Activated T-cell treated with anti-CD3 and anti-CD28 coated beads, Interleukin-2, amount 50 U/mL, for 4 hours (primary cell): ENCODE measurements at regions not wholly inside any gene's neighbourhood (a gene's known extent, or its start where the extent isn't known, plus 50 kb on each side); places are given as distances from the start of the nearest gene placed in this dataset.

ENCODE experiments used
- ATAC-seq, 2 donors: fragments of 200-7000 bp; cut with Tn5 transposase; one replicate each; pipeline ENCODE4 v1.10.0; 2021
- DNase-seq: peaks from one replicate; pipeline ENCODE4 v3.0.0-alpha.2; 2020
- H3K27me3 Mint-ChIP-seq: one replicate; pipeline ENCODE4 v1.8.0; 2021; ENCODE audit warnings: low read depth, mixed read lengths
- H3K36me3 Mint-ChIP-seq: one replicate; pipeline ENCODE4 v1.8.0; 2022; ENCODE audit warnings: mixed read lengths; ENCODE audit not compliant: insufficient read depth
- H3K4me1 Mint-ChIP-seq: one replicate; pipeline ENCODE4 v1.8.0; 2021; ENCODE audit warnings: low read depth, mixed read lengths
- H3K4me3 Mint-ChIP-seq: one replicate; pipeline ENCODE4 v1.8.0; 2021; ENCODE audit warnings: mild to moderate bottlenecking, moderate library complexity, mixed read lengths
- H3K9me3 Mint-ChIP-seq: one replicate; pipeline ENCODE4 v1.8.0; 2021; ENCODE audit warnings: mixed read lengths

DNA sequence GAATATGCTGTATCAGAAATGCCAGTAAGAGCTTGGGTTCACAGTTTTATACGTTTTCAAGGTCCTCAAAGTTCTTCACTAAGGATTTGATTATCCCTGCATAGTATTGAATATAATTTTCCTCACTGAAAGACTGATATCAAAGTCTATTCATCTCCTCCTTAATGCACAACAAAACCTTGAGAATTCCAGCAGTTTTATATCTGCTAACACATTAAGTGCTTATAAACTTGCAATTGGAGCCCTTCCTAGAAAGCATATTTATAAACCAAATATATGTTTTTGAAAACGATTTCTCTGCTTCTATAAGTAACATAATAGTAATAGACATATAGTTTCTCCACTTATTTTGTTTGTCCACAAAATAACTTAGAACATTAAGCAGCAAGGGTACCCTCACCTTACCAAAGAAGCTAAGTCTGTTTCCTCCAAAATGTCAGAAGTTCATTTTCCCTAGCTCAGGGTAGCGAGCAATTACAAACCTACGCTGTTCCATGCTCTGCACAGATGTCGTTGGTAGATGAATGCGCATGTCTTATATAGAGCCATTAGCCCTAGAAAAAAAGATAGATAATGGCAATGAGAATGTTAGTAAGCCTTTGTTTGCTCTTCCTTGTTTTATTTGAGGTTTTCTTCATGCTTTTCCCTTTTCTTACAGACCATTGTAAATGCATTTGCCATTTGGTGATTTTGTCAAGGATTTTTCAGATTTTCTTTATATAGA lies 213.2 kb downstream of the RBM43 start:
- Mint-ChIP-seq H3K27me3 (no peaks in the 10 kb centered on the region), H3K4me3 (no peak overlapping the region), H3K9me3 (no peaks in the 10 kb centered on the region), H3K36me3 (no peaks in the 10 kb centered on the region), H3K4me1 (no peaks in the 10 kb centered on the region)
- ATAC-seq: no peak
- no peak for DNase-seq

DNA sequence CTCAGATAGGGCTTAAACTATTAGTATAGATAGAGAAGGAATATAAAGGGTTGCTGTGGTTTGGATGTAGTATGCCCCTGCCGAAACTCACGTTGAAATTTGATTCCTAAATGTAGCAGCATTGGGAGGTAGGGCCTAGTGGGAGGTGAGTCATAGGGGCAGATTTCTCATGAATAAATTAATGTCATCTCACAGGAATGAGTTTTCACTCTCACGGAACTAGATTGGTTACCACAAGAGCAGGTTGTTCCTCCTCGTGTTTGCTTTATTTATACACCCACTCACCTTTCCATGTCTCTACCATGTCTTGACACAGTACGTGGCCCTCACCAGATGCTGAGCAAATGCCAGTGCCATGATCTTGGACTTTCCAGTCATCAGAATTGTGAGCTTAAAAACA lies 218.2 kb downstream of the RBM43 start:
- H3K4me1 Mint-ChIP-seq: no peaks in the 10 kb centered on the region
- H3K4me3 Mint-ChIP-seq: no peak overlapping the region
- no peak for DNase-seq
- H3K36me3 Mint-ChIP-seq: no peaks in the 10 kb centered on the region
- ATAC-seq: no peak
- H3K27me3 Mint-ChIP-seq: peaks cover under 1% of the 10 kb centered on the region
- no peaks in the 10 kb centered on the region for H3K9me3 Mint-ChIP-seq

DNA sequence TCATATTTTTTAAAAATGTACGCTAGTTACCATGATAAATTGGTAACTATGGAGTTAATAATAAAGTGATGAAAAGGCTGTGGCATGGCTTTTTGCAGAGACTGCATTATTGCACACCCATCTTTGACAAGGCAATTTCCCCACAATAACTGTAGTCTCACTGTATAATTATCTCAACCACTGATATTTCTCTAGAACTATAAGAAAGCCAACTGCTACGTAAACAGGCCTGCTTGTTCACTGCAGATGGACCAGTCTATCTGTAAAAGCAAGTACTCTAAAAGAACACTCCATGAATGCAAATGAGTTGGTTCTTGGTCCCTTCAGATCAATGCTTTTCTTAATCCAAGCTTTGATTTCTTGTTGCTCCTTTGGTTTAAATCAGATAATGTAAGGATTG lies 218.7 kb downstream of the RBM43 start:
- no peaks in the 10 kb centered on the region for H3K9me3 Mint-ChIP-seq
- ATAC-seq (no peak), DNase-seq (no peak)
- no peak overlapping the region for H3K4me3 Mint-ChIP-seq
- no peaks in the 10 kb centered on the region for H3K36me3 Mint-ChIP-seq
- peaks cover 4% of the 10 kb centered on the region for H3K27me3 Mint-ChIP-seq
- no peaks in the 10 kb centered on the region for H3K4me1 Mint-ChIP-seq

DNA sequence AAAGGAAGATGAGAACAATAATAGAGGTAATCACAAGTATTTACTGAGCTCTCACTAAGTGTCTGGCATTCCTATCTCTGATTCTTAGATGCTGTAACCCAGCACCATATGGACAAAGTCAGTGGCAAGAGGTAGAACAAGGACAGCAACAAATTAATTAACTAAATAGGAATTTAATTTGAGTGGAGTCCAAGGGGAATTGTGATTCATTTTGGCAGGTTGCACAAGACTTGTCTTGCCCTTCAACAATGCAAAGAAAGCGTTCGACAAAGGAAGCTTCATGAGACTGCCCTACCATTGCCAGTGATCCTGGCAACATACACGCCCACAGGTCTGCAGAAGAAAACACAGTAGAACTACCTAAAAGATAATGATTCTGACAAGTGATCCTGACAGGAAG lies 221.6 kb downstream of the RBM43 start:
- Mint-ChIP-seq H3K36me3 (no peaks in the 10 kb centered on the region), H3K4me1 (no peaks in the 10 kb centered on the region), H3K27me3 (peaks cover 10% of the 10 kb centered on the region), H3K9me3 (no peaks in the 10 kb centered on the region), H3K4me3 (no peak overlapping the region)
- ATAC-seq: no peak
- no peak for DNase-seq

DNA sequence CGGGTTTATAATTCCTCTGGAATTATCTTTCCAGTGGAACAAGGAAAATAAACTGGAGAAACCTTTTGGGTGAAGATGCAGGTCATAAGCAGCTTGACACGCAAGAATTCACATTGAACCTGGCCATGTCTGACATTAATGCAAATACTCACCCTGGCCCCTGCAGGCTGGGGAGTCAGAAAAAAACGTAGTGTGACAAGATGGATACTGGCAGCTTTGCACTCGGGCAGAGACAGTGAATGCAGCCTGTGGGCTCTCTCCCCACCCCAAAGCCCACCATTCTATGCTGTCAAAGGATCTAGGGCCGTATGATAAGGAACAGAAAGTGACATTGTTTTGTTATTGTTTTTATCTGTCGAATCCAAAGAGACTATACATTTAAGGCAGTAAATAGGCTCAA lies 223.1 kb downstream of the RBM43 start:
- H3K27me3 Mint-ChIP-seq: peaks cover 10% of the 10 kb centered on the region

DNA sequence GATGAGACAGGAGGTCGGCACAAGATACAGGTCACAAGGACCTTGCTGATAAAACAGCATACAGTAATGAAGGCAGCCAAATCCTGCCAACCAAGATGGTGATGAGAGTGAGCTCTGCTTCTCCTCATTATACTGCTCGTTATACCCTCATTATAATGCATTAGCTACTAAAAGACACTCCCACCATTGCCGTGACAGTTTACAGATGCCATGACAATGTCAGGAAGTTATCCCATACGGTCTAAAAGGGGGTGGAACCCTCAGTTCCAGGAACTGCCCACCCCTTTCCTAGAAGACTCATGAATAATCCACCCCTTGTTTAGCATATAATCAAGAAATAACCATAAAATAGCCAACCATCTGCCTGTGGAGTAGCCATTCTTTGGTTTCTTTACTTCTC lies 224.2 kb downstream of the RBM43 start:
- Mint-ChIP-seq H3K36me3 (no peaks in the 10 kb centered on the region), H3K4me3 (no peak overlapping the region), H3K4me1 (no peaks in the 10 kb centered on the region), H3K27me3 (peaks cover 15% of the 10 kb centered on the region), H3K9me3 (no peaks in the 10 kb centered on the region)
- ATAC-seq (no peak), DNase-seq (no peak)

More for the DNA sequence above, 223.1 kb downstream of the RBM43 start:
- Mint-ChIP-seq H3K4me1 (no peaks in the 10 kb centered on the region), H3K4me3 (no peak overlapping the region), H3K36me3 (no peaks in the 10 kb centered on the region), H3K9me3 (no peaks in the 10 kb centered on the region)
- no peak for DNase-seq
- no peak for ATAC-seq

DNA sequence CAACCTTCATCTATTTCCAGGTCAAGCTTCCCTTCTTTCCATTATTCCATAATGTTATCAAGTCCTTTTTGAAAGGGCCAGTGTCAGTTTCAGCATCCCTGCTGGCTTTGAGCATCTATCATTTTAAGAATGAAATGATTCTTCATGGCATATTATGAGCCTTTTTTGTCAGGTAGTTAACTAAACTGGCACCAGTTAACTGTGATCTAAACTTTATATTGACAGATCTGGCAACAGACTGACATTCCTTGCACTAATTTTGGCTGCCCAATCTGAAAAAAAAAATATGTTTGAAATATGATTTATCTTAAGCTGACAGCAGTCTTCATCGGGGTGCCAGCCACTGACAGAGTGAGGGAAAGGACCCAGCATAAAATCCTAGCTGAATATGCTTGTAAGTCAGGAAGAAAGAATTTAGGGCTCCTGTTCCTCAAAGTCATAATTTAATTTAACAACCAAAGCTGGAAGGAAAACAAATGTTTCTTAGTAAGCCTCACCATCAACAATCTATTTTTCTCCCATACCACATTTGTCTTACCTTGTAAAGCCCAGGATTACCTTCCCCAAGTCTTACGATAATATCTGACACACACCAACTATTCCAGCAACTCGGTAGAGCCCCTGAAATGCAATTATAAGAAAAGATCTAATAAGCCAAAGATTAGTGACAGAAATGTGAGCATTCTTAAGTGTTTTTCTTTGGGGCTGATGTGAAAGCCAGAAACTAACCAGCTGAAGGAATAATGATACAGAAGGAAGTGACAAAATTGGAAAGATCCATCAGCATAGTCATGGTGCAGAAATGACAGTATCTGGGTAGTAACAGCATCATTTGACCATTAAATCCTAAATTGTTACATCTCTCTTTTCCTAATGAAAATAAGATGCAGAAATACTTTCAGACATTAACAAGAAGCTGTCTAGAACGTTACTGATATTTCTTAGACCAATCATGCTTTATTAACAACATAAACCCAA lies 228.1 kb downstream of the RBM43 start:
- no peak for ATAC-seq
- no peaks in the 10 kb centered on the region for H3K9me3 Mint-ChIP-seq
- H3K4me1 Mint-ChIP-seq: peaks cover 5% of the 10 kb centered on the region
- no peaks in the 10 kb centered on the region for H3K36me3 Mint-ChIP-seq
- H3K4me3 Mint-ChIP-seq: no peak overlapping the region
- H3K27me3 Mint-ChIP-seq: peaks cover 15% of the 10 kb centered on the region
- DNase-seq: no peak

DNA sequence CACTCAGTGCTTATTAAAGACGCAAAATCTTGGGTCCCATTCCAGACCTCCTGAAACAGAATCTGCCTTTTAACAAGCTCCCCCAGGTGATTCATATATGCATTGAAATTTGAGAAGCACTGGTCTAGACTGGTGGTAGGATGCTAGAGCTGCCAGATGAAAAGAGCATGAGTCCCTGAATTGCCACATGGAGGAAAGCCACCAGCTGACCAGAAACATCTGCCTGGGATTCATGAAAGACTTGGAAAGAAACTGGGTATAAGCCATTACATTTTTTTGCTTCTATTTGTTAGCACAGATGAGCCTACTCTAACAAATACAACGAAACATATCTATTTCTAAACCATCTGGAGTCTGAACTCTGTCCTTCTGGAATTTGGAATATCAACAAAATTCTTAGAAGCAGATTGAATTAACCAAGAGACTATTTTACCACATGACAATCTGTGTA lies 228.9 kb downstream of the RBM43 start:
- H3K9me3 Mint-ChIP-seq: no peaks in the 10 kb centered on the region
- no peak overlapping the region for H3K4me3 Mint-ChIP-seq
- peaks cover 5% of the 10 kb centered on the region for H3K4me1 Mint-ChIP-seq
- DNase-seq (no peak), ATAC-seq (no peak)
- H3K27me3 Mint-ChIP-seq: peaks cover 11% of the 10 kb centered on the region
- H3K36me3 Mint-ChIP-seq: no peaks in the 10 kb centered on the region

DNA sequence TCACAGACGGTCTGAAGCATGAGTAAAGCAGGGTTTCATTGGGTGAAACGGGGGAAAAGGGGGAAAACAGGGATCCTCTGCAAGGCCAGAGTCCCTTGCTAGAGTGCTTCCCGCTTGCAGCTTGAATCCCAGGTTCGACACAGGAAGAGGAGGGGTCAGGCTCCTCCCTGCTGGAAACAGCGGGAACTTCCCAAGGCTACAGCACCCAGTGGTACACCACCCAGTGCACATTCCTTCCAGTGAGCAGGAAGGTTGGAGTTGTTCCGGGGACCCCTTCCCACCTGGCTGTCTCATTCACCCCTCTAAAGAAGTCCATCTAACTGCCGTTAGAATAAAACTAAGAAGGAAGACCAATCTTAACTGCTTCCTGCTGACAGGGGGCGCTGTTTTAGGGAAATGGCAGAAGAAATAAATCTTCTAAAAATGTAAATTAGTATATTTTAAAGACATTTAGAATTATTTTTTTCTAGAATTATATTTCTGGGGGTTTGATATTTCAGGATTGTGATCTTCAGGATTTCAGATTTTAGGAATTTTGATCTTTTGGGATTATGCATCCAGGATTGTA lies 230.9 kb downstream of the RBM43 start:
- H3K9me3 Mint-ChIP-seq: no peaks in the 10 kb centered on the region
- no peak for DNase-seq
- H3K36me3 Mint-ChIP-seq: no peaks in the 10 kb centered on the region
- H3K4me3 Mint-ChIP-seq: no peak overlapping the region
- ATAC-seq: no peak
- H3K4me1 Mint-ChIP-seq: peaks cover 5% of the 10 kb centered on the region
- peaks cover 5% of the 10 kb centered on the region for H3K27me3 Mint-ChIP-seq

DNA sequence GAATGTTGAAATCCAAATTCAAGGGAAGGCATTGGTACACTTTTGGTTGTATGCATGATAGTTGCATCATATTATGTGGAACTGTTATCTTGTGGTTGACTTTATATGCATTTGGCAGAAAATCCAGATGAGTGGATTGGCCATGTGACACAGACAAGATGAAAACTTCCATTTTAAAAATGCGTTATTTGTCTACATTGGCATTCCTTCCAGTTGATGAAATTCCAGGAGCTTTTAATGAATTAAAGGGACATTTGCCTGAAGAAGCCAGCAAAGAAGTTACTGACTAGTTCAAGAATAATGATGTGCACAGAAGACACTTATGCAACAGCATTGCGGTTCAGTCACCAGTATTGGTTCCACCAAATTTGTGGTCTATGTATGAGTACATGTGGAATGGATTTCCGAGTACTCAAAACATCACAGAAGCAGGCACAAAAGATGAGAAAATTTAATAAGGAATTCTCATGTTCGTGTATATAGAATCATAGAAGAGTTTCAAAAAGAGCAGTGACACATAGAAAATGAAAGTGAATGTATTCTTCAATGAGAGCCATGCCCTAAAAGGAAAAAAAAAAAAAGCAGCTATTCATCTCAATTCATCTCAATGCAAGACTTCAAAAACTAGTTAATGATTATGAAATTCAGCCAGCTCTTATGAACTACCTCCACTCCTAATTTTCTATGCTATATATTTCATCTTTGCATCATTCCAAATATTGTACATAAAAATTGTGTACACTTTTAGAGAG lies 232.1 kb downstream of the RBM43 start:
- peak in 1 of 2 donors; percentile 14 for ATAC-seq
- no peaks in the 10 kb centered on the region for H3K36me3 Mint-ChIP-seq
- H3K4me1 Mint-ChIP-seq: peaks cover 5% of the 10 kb centered on the region
- H3K4me3 Mint-ChIP-seq: no peak overlapping the region
- peaks cover 5% of the 10 kb centered on the region for H3K27me3 Mint-ChIP-seq
- H3K9me3 Mint-ChIP-seq: no peaks in the 10 kb centered on the region
- no peak for DNase-seq

DNA sequence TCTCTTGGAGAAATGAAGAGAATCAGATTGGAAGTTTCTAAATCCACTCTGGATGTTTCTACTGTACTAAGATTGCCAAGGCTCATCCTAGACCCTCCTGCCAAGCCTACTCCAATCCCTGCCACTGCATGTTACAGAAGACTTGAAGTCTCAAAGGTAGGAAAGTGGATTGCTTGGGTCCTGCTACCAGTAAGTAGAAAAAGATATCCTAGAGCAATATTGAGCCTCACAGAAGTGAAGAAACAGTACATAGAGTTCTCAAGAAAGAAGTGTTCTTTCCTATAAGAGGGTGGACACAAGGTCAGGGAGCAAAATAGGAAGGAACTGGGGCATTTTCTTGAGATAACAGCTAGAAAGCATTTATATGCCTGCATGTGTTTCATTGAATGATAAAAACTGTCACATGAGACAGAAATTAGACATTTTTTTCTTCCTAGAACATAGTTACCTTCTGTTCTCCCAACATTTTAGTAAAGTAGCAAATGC lies 232.9 kb downstream of the RBM43 start:
- no peak for DNase-seq
- Mint-ChIP-seq H3K4me3 (no peak overlapping the region), H3K9me3 (no peaks in the 10 kb centered on the region), H3K4me1 (peaks cover 5% of the 10 kb centered on the region), H3K27me3 (peaks cover 5% of the 10 kb centered on the region), H3K36me3 (no peaks in the 10 kb centered on the region)
- no peak for ATAC-seq

DNA sequence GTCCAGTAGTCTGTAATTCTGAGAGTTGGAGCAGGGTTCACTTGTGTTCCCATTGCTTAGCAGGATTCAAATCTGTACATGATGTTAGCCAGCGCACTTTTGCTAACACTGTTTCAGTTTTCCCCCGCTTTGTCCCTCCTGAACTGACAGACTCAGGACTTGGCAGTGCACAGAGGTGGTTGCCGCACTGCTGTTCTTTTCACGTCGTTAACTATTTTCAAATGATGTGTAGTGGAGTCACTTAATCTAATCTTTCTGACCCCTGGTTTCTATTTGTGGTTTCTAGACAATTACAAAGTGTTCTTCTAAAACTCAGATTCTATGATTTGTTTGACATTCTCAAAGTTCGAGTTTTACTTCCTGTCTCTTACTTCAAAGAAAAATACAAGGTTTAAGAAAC lies 234.5 kb downstream of the RBM43 start:
- no peak for ATAC-seq
- H3K36me3 Mint-ChIP-seq: no peaks in the 10 kb centered on the region
- H3K9me3 Mint-ChIP-seq: no peaks in the 10 kb centered on the region
- H3K27me3 Mint-ChIP-seq: peaks cover 4% of the 10 kb centered on the region
- H3K4me3 Mint-ChIP-seq: no peak overlapping the region
- DNase-seq: no peak
- peaks cover 5% of the 10 kb centered on the region for H3K4me1 Mint-ChIP-seq

DNA sequence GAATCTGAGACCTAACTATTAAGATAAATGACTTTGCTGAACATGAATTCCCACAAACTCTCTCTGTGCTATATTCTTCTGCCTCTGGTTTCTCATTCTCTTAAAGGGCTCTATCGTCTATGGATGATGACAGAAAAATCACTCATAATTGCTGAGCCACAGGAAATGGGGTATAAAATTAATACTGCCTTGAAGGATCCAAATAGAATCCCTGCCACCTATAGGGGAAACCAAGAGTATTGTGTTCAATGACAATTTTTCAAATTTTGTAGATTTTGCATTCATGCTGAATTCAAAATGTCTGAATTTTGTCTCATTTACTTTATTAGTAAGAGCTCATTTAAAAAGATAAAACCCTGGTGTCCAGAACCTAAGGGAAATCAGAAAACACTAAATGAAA lies 235.8 kb downstream of the RBM43 start:
- no peaks in the 10 kb centered on the region for H3K36me3 Mint-ChIP-seq
- no peaks in the 10 kb centered on the region for H3K9me3 Mint-ChIP-seq
- H3K4me3 Mint-ChIP-seq: no peak overlapping the region
- H3K27me3 Mint-ChIP-seq: peaks cover 4% of the 10 kb centered on the region
- H3K4me1 Mint-ChIP-seq: peaks cover 3% of the 10 kb centered on the region
- no peak for ATAC-seq
- DNase-seq: no peak

DNA sequence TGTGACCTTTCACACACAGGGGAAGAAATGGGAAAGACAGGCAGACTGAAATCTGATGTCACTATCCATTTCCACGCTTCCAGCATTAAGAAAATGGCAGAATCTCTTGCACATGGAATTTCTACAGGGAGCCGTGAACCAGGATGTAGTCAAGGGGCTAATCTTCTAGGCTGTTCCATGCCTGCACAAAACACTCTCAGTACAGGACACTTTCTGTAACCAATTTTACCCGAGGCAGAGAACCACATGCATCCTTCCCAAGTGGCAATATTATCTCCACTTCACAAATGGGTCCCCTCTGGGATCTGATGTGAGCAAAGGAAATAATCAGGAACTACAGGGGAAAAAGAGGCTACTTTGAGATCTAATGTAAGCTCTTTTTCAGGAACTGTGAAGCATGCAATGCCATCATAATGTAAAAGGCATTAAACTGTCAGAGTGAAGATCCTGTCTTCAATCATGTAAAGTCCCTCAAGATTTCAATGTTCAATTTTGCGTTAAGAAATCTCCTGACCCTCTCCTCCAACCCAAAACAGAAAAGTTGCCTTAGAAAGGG lies 236.9 kb downstream of the RBM43 start:
- Mint-ChIP-seq H3K4me1 (peaks cover 2% of the 10 kb centered on the region), H3K9me3 (no peaks in the 10 kb centered on the region), H3K27me3 (peaks cover 7% of the 10 kb centered on the region), H3K36me3 (no peaks in the 10 kb centered on the region), H3K4me3 (no peak overlapping the region)
- ATAC-seq (no peak), DNase-seq (no peak)
